ENCODE measurements at regions not wholly inside any gene's neighbourhood (a gene's known extent, or its start where the extent isn't known, plus 50 kb on each side); places are given as distances from the start of the nearest gene placed in this dataset.
"Not testable (repeated sequence)": the region's sequence is repeated elsewhere in the genome, so short reads cannot be mapped to it uniquely, and the experiment has no call there.

DNA sequence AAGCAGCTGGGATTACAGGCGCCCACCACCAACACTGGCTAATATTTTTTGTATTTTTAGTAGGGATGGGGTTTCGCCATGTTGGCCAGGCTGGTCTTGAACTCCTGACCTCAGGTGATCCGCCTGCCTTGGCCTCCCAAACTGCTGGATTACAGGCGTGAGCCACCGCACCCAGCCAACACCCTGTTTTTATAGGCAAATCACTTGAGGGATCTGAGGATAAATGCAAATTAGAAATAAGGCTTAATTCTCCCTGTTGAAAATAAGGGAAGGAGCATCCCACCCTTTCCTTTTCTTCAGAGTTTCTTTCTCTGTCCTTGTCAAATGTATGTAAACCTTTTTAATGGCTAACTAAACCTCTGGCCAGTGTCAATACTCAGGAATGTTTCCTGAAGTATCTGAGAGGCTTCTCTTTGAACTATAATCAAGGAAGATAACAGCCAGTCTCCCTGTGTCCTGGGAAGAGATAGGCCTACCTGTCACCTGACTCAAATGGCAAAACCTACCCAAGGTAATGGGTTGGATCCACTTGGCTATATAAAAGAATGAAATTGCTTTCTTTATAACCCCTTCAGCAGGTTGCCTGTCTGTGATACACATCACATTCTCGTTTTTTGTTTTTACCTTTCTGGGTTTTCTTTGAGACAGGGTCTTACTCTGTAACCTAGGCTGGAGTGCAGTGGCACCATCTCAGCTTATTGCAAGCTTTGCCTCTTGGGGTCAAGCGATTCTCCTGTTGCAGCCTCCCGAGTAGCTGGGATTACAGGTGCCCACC is 64.5 kb upstream of the TNFAIP3 start:
- DNase-seq, result no peak

- no peak for DNase-seq
These were observed 62.4 kb upstream of the TNFAIP3 start for GRCh38 chr6:137804637-137805036.

DNA sequence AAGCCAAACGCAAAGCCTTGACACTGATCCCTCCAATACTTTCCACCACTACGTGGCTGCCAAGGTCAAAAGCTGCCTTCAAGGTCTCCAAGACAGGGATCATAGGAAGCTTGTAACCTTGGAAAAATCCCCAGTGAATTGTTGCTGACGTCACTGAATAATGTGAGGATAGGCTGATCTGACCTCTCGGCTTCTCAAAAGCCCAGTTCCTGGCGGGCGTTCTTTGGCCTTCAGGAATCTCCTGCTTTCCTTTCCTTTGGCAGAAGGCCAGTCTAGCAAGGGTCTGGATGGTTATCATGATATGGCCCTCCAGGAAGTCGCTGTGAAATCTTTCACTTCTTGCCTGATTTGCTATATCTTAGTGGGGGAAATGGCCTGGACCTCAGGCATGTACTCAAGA is 61.4 kb upstream of the TNFAIP3 start:
- DNase-seq, result no peak

GRCh38 chr6:137806914-137807682 is 60.0 kb upstream of the TNFAIP3 start:
- no peak for DNase-seq

DNA sequence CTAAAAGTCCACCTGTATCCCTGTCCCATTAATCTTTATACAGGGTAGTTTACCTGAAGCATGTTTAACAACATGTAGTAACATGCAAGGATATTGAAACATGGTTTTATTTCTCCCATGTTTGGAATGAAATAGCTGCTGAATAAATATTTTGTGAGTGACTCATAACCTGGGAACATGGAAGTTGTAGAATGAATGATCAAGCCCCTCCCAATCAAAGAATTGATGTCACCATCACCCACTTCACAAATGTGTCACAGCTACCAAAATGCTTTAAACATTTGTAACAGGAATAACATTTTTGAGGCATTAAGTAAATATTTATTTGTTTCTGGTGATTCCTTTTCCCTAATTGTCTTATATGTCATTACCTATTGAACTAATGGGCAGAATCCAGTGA is 58.9 kb upstream of the TNFAIP3 start:
- no peak for DNase-seq

DNA sequence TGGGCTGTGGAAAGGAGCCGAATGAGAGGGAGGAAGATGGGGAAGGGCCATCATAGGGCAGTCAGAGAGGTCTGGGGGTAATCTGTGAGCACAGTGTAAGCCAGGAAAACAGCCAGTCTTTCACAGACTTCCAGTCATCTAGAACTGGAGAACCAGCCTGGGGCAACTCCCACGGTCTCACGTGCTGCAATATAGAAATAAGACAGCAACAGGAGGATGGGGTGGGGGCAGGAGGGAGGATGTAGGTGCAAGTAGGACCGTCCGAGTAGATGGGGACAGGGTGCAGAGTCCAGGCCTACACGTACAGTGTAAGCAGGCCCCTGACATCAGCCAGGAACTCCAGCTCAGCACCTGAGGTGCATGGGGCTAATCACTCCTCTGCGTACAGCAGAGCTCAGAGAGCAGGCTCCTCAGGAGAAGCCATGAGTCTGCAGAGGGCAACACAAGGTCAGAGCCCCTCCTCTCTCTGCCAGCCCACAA is 58.2 kb upstream of the TNFAIP3 start:
- no peak for DNase-seq

GRCh38 chr6:137809895-137810553 is 57.0 kb upstream of the TNFAIP3 start:
- not testable (repeated sequence) for DNase-seq

DNA sequence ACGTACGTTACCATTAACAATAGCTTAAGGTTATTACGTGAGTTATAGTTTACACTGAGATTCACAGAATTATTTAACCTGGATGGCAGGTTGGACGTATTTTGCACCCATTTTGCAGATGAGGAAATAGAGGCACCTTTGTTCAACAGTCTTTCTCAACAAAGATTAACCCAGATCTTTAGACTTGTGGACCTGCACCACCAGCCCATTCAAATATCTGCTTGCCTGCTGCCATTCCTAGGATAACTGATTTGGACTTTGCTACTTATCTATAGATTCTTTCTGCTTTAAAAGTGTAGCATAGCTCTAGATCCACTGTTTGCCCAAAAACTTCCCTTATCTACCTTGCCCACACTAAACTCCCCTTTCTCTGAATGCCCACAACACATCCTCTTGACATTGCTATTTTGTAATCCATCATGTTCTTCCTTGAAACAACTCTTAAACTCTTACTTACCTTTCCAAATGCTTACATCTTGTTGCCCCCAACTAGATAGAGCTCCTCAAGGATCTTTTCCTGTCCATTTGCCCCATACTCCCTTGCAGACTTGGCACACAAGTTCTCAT is 56.4 kb upstream of the TNFAIP3 start:
- no peak for DNase-seq

- DNase-seq, result no peak
These were observed 55.7 kb upstream of the TNFAIP3 start for GRCh38 chr6:137811121-137811915.

DNA sequence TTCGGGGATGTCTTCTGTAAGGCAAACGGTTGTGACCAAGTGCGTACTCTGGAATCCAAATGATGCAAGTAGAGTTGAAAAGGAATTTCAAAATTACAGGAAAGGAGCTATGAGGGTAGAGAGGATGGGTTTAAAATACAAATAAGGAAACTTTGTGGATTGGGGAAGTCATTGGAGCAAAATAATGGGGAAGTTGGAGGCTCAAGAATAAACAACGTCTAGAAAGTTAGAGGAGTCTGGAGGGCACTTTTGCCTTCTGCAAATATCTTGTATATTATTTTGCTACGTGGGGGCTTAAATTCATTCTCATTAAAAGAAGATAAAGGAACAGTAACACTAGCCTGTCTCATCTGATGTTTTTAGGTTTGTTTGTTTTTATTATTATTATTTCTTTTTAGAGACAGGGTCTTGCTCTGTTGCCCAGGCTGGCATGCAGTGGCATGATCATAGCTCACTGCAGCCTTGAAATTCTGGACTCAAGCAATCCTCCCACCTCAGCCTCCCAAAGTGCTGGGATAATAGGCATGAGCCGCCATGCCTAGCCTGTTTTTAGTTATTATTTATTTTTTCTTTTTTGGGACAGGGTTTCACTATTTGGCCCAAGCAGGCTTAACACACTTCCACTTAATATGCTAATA is 55.0 kb upstream of the TNFAIP3 start:
- DNase-seq, result no peak

DNA sequence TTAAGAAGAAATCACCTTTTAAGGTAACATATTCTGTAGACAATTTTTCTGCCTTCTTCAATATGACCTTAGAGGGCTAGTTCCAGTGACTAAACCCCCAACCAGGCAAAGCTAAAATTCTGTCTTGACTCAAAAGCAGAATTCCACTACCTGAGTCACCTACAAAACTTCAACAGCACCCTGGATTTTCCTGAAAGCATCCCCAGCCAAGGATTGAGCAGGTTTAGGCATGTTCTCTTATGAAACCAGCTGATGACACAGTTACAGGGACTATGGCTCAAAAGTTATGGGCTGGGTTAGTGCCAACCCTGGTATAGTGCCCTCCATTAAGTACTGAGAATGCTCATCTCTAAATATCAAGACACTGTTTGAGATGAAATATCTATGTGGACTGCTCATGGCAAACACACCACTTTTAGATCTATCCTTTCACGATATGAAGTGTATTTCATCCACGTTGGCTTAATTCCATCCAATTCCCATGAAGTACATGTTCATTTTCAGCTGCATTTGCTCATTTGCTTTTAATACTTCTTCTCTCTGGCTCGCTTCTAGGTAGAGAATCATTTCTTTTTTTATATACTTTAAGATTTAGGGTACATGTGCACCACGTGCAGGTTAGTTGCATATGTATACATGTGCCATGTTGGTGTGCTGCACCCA is 53.6 kb upstream of the TNFAIP3 start:
- no peak for DNase-seq

GRCh38 chr6:137814030-137814429 is 53.0 kb upstream of the TNFAIP3 start:
- DNase-seq, result not testable (repeated sequence)

DNA sequence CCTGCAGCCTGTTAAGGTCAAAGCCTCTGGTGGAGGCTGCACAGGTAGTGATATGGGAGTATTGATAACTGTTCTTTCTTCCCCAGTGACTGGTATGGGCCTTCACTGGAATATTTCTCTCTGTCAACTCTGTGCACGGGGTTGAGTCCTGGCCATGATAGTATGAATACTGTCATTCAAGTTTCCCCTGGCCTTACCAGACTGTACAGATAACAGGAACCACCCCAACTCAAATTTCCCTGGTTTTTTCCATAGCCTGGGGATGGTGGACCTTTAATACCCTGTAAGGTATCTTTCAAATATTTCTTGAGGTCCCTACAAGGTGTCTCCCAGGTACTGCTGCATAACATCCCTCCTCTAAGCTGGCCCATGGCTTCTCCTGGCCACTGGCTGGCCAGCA is 51.4 kb upstream of the TNFAIP3 start:
- no peak for DNase-seq

GRCh38 chr6:137816133-137816579 is 50.9 kb upstream of the TNFAIP3 start:
- DNase-seq, result no peak

DNA sequence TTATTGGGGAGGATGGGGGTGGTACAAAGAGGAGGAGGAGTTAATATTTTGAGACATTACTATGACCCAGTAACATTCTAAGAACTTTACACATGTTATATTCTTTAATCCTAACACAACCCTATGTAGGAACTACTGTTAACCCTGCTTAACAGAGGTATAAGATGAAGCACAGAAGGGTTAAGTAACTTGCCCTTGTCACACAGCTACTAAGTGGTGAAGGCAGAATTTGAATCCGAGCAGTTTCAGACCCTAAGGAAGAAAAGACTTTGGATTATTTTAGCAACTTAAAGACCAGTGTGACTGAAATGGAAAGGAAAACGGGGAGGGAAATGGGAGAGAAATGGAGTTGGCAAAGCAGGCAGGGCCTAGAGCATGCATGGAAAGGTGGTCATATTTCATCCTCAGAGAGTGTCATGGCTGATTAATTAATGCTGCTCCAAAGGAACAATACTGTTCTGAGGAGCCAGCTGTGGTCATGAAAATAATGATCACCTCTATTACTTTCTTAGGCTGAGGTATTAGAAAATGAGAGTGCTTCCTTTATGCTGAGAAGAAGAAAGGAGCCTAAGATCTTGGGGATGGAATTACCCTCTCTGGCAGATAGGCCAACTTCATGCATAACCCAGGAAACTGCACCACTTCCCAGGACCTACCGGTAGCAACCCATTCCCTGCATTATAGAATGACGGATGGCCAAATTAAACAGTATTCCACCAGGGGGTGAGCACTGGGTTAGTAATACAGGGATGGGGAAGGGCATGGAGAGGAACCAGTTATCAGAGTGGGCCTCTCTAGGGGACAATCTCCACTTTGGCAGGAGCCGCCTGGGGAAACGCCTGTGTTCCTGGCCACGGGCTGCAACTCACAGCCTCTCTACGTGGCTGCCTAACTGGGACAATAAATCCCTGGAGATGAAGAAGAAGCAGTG is 50.1 kb upstream of the TNFAIP3 start:
- no peak for DNase-seq

Measured in renal pelvis (tissue), 1 donor.